GM21528 (cell line): ENCODE measurements at regions not wholly inside any gene's neighbourhood (a gene's known extent, or its start where the extent isn't known, plus 50 kb on each side); places are given as distances from the start of the nearest gene placed in this dataset.
A peak's percentile ranks its signal among the peaks of the same experiment; 100 is the strongest.
"Not testable (repeated sequence)": the region's sequence is repeated elsewhere in the genome, so short reads cannot be mapped to it uniquely, and the experiment has no call there.

Experiments used
- ATAC-seq: cut with Tn5 transposase; IDR thresholded peaks from one replicate; pipeline ENCODE4 v1.9.1; 2021; ENCODE audit warnings: mild to moderate bottlenecking, moderate library complexity; ENCODE audit not compliant: unreplicated experiment, low FRiP score

GRCh38 chr5:98227489-98227888, 546.0 kb upstream of the RGMB start:
- no peak for ATAC-seq

GRCh38 chr5:98231089-98231488, 542.4 kb upstream of the RGMB start:
- ATAC-seq = no peak

GRCh38 chr5:98237794-98238193, 535.7 kb upstream of the RGMB start:
- not testable (repeated sequence) for ATAC-seq

- no peak for ATAC-seq
These were observed 529.5 kb upstream of the RGMB start for GRCh38 chr5:98243972-98244371.

GRCh38 chr5:98248949-98249348, 524.5 kb upstream of the RGMB start:
- no peak for ATAC-seq

GRCh38 chr5:98258939-98259338, 514.5 kb upstream of the RGMB start:
- no peak for ATAC-seq

- no peak for ATAC-seq
These were observed 513.9 kb upstream of the RGMB start for GRCh38 chr5:98259595-98259994.

- no peak for ATAC-seq
These were observed 510.4 kb upstream of the RGMB start for GRCh38 chr5:98263084-98263483.

GRCh38 chr5:98268162-98268860, 505.2 kb upstream of the RGMB start:
- no peak for ATAC-seq

- no peak for ATAC-seq
These were observed 497.5 kb upstream of the RGMB start for GRCh38 chr5:98275980-98276379.

GRCh38 chr5:98282521-98282920, 490.9 kb upstream of the RGMB start:
- no peak for ATAC-seq

GRCh38 chr5:98292496-98292895, 481.0 kb upstream of the RGMB start:
- no peak for ATAC-seq

GRCh38 chr5:98296426-98296825, 477.0 kb upstream of the RGMB start:
- ATAC-seq = no peak

GRCh38 chr5:98299435-98299834, 474.0 kb upstream of the RGMB start:
- ATAC-seq = no peak

- no peak for ATAC-seq
These were observed 471.9 kb upstream of the RGMB start for GRCh38 chr5:98301547-98301946.

GRCh38 chr5:98307811-98308210, 465.7 kb upstream of the RGMB start:
- no peak for ATAC-seq

- ATAC-seq = no peak
These were observed 465.2 kb upstream of the RGMB start for GRCh38 chr5:98308231-98308630.

GRCh38 chr5:98308960-98309359, 464.5 kb upstream of the RGMB start:
- ATAC-seq = no peak

- peak; percentile 72 for ATAC-seq
These were observed 463.5 kb upstream of the RGMB start for GRCh38 chr5:98309785-98310598.

GRCh38 chr5:98314292-98314691, 459.2 kb upstream of the RGMB start:
- ATAC-seq = no peak

GRCh38 chr5:98318386-98318785, 455.1 kb upstream of the RGMB start:
- ATAC-seq = no peak
